Upper lobe of left lung (tissue), 4 donors: ENCODE measurements at regions not wholly inside any gene's neighbourhood (a gene's known extent, or its start where the extent isn't known, plus 50 kb on each side); places are given as distances from the start of the nearest gene placed in this dataset.
A peak's percentile ranks its signal among the peaks of the same experiment; 100 is the strongest.

Experiments
- EP300 ChIP-seq, 4 donors: sonication (generic); formaldehyde crosslinking; IDR thresholded peaks; one replicate each; pipeline ENCODE4 v1.5.1; 2017; ENCODE audit warnings: antibody characterized with exemption in 4 of 4, control low read depth in 2 of 4
- TF ChIP-seq, protein P1 (sequence below), 6 experiments: fragments of 450-650 bp in 4 of 6; fragments of 200-600 bp in 2 of 6; sonication (generic) in 2 of 6; IDR thresholded peaks; one replicate each; pipeline ENCODE4 v1.5.1; 2016 to 2019; ENCODE audit warnings: antibody characterized with exemption in 6 of 6

DNA sequence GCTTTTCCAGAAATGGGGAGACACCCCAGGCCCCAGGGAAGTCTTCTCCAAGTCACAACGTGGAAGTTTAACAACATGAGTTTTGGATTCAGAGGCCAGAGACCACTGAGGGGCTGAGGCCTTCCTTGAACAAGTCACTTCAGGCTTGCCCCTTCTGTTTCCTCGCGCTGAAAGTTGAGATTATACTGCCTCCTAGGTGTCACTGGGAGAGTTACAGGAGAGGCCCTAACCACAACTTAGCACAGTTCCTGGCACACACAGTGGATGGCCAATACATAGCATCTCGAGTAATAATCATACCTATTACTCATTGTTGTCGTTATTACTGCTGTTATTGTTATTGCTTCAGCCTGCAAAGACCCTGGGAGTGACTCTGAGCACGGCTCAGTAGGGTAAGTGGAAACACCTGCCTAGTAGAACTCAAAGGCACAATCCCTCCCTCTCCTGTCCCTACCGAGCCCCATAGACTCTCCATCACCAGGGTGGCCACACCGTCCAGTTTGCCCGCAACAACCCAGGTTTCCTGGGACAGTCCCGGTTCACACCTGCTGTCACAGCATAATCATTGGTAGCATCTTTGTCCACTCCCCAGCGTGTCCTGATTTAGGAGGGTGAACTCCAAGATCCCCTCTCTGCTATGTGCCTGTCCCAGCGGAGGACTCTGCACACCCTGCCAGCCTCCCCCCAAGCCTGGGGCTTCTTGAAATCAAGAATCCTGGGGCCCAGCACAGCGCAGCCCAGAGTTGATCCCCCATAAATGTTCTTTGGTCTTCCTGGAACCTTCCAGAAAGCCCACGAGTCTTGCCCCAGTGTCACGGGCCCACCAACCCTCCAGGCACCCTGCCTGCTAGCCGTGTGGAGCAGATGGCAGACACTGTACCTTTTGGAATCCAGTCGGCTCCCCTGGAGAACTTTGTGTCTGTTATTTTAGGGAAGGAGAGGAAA is 85.0 kb downstream of the SYNE3 start:
- TF ChIP-seq, protein P1, sequence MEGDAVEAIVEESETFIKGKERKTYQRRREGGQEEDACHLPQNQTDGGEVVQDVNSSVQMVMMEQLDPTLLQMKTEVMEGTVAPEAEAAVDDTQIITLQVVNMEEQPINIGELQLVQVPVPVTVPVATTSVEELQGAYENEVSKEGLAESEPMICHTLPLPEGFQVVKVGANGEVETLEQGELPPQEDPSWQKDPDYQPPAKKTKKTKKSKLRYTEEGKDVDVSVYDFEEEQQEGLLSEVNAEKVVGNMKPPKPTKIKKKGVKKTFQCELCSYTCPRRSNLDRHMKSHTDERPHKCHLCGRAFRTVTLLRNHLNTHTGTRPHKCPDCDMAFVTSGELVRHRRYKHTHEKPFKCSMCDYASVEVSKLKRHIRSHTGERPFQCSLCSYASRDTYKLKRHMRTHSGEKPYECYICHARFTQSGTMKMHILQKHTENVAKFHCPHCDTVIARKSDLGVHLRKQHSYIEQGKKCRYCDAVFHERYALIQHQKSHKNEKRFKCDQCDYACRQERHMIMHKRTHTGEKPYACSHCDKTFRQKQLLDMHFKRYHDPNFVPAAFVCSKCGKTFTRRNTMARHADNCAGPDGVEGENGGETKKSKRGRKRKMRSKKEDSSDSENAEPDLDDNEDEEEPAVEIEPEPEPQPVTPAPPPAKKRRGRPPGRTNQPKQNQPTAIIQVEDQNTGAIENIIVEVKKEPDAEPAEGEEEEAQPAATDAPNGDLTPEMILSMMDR (IDR thresholded peaks at IDR 0.05): peak; percentile 10 to 42 (median 26)
- TF ChIP-seq EP300 (IDR thresholded peaks at IDR 0.05): no peak
